IgD-negative memory B cell (primary cell): ENCODE measurements at regions not wholly inside any gene's neighbourhood (a gene's known extent, or its start where the extent isn't known, plus 50 kb on each side); places are given as distances from the start of the nearest gene placed in this dataset.
"Not testable (repeated sequence)": the region's sequence is repeated elsewhere in the genome, so short reads cannot be mapped to it uniquely, and the experiment has no call there.

Experiments used
- H3K27ac Mint-ChIP-seq, 3 donors: one replicate each; pipeline ENCODE4 v1.8.0; 2020 to 2022; ENCODE audit warnings: mild to moderate bottlenecking in 3 of 3, mixed read lengths in 3 of 3, moderate library complexity in 1 of 3
- H3K27me3 Mint-ChIP-seq: one replicate; pipeline ENCODE4 v1.8.0; 2021; ENCODE audit warnings: mixed read lengths
- H3K36me3 Mint-ChIP-seq: one replicate; pipeline ENCODE4 v1.8.0; 2020; ENCODE audit warnings: mild to moderate bottlenecking, mixed read lengths
- H3K4me1 Mint-ChIP-seq, 3 donors: one replicate each; pipeline ENCODE4 v1.8.0; 2020 to 2022; ENCODE audit warnings: mixed read lengths in 3 of 3, mild to moderate bottlenecking in 1 of 3
- H3K4me3 Mint-ChIP-seq, 4 donors: one replicate each; pipeline ENCODE4 v1.8.0; 2020 to 2022; ENCODE audit warnings: mild to moderate bottlenecking in 4 of 4, mixed read lengths in 4 of 4, moderate library complexity in 3 of 4
- H3K9me3 Mint-ChIP-seq, 3 donors: one replicate each; pipeline ENCODE4 v1.8.0; 2020 to 2021; ENCODE audit warnings: mixed read lengths in 3 of 3, mild to moderate bottlenecking in 1 of 3

DNA sequence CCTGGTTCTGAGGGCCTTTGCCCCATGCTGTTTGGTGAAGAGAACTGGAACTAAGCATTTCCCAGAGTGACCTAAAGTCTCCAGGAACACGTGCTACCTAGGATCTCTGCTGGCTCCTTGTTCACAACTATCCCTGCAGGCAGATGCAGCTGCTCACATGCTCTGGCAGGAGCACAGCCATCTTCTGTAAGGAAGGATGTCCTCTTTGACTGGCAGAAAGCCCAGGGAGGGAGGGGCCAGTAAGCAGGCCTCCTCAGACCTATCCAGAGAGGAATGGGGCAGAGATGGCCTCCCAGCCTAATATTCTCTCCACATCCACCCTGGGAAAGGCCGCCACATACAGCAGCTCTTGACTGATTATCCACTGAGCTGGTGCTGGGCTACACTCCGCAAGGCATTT, 142.8 kb upstream of the EOLA2 start:
- Mint-ChIP-seq H3K4me3 (no peak overlapping the region), H3K4me1 (peaks cover 0 to 2% (median 0%) of the 10 kb centered on the region in 3 donors), H3K27me3 (no peaks in the 10 kb centered on the region), H3K9me3 (no peaks in the 10 kb centered on the region), H3K27ac (no peak overlapping the region), H3K36me3 (no peaks in the 10 kb centered on the region)

DNA sequence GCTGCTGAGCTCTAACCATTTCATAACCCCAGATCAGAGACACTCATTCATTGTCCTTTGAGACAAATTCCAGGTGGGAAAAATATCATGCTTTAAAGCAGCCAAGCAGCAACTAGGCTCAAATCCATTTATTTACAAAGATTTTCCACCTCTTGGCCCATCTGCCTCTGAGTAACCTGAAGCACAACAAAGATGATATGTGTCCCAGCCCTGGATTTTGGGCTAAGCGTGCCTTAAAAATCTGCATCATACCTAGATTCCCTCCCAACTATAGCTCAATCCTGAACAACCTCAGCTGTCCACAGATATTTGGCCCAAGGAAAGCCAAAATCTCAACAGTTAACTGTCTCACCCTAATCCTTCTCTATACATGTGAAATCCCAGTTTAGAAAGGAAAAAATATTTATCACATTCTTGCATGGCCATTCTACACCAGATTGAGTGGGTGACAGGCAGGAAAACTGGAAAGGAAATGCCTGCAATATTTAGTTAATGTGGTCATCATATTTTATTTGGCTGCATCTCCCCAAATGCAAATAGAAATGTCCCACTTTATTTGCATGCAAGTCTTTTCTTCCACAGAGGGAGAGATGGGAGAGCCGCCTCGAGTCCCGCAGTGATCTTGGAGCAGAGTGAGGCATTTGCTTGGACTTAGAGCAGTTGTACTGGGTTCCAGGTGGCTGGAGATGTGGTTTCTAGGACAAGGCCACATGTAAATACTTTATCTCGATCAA, 146.4 kb upstream of the EOLA2 start:
- Mint-ChIP-seq H3K36me3 (no peaks in the 10 kb centered on the region), H3K9me3 (peaks cover 0 to 1% (median 0%) of the 10 kb centered on the region in 3 donors)

DNA sequence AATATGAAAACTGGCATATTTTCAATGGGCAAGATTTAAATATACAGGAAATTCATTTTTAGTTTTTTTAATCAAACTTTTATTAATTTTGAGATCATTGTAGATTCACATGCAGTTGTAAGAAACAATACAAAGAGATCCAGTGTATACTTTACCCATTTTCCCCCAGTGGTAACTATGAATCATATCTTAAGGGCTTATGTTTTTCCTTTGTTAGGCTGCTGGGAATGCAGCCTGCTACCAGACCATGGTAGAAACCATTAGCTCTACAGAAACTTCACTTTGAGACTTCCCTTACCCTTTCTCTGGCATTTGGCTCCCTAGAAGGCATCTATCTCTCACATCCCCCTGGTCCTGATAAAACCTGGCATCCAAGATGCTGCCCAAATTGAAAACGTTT, 147.6 kb upstream of the EOLA2 start:
- H3K27me3 Mint-ChIP-seq = no peaks in the 10 kb centered on the region
- no peak overlapping the region for H3K27ac Mint-ChIP-seq
- H3K4me3 Mint-ChIP-seq = no peak overlapping the region
- H3K4me1 Mint-ChIP-seq = peaks cover 0 to 2% (median 0%) of the 10 kb centered on the region in 3 donors
- H3K9me3 Mint-ChIP-seq = peaks cover 0 to 1% (median 0%) of the 10 kb centered on the region in 3 donors
- no peaks in the 10 kb centered on the region for H3K36me3 Mint-ChIP-seq

More for the DNA sequence above, 146.4 kb upstream of the EOLA2 start:
- Mint-ChIP-seq H3K27ac (no peak overlapping the region), H3K4me1 (peaks cover 0 to 2% (median 0%) of the 10 kb centered on the region in 3 donors), H3K4me3 (no peak overlapping the region), H3K27me3 (no peaks in the 10 kb centered on the region)

DNA sequence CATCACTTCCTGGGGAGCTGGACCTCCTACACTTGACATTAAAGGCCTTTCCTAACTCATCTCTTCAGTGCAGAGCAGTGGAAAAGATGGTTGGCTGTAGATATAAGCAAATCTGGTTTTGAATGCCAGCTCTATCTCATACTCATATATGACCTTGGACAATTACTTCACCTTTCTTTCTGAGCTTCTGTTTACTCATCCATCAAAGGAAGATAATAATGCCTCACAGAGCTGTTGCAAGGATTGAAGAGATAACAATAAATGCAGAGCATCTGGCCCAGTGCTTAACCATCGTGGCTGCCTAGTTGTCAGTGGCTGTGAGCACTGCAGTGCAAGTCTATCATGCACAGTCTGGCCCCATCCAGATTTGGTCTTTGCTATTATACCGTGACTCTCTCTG, 148.1 kb upstream of the EOLA2 start:
- Mint-ChIP-seq H3K9me3 (peaks cover 0 to 1% (median under 1%) of the 10 kb centered on the region in 3 donors), H3K27ac (no peak overlapping the region), H3K27me3 (peaks cover 2% of the 10 kb centered on the region), H3K36me3 (no peaks in the 10 kb centered on the region), H3K4me3 (no peak overlapping the region), H3K4me1 (peaks cover 0 to 2% (median 0%) of the 10 kb centered on the region in 3 donors)

DNA sequence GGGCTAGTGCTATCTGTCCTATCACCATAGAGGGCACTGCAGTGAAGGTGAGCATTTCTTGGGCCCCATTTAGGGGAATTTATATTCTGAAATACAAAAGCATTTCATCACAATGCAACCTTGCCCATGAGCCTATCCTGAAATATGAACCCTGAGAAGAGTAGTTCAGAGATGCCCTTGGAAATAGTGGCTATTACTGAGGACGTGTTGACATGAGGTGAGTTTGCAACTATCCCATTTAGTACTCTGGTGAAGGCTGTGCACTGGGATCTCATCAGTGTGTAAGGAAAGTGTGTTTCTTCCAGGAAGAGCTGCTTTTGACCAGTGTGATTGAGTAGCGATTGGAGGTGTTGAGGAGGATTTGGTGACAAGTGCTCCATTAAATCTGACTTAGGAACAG, 149.3 kb upstream of the EOLA2 start:
- H3K27ac Mint-ChIP-seq = no peak overlapping the region
- peaks cover 0 to 2% (median 0%) of the 10 kb centered on the region in 3 donors for H3K4me1 Mint-ChIP-seq
- no peak overlapping the region for H3K4me3 Mint-ChIP-seq
- H3K9me3 Mint-ChIP-seq = peaks cover 0 to 4% (median 1%) of the 10 kb centered on the region in 3 donors
- H3K27me3 Mint-ChIP-seq = peaks cover 3% of the 10 kb centered on the region
- no peaks in the 10 kb centered on the region for H3K36me3 Mint-ChIP-seq

DNA sequence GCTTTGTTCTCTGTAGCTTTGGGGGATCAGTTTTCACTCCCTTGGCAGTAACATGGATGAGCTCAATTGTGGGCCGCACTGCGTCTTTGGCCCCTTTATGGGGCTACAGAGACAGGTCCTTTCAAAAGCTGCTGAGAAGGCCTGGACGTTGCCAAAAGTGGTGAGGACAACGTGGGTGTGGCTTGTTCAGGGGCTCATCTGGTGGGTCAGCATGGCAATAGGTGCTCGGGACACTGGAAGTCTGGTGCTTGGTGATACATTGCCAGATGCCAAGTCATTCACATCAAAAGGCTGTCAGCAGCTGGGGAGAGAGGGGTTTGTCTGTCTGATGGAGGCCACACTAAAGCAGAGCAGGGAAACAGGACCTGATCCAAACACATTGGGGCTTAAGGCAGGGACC, 149.8 kb upstream of the EOLA2 start:
- peaks cover 3% of the 10 kb centered on the region for H3K27me3 Mint-ChIP-seq

DNA sequence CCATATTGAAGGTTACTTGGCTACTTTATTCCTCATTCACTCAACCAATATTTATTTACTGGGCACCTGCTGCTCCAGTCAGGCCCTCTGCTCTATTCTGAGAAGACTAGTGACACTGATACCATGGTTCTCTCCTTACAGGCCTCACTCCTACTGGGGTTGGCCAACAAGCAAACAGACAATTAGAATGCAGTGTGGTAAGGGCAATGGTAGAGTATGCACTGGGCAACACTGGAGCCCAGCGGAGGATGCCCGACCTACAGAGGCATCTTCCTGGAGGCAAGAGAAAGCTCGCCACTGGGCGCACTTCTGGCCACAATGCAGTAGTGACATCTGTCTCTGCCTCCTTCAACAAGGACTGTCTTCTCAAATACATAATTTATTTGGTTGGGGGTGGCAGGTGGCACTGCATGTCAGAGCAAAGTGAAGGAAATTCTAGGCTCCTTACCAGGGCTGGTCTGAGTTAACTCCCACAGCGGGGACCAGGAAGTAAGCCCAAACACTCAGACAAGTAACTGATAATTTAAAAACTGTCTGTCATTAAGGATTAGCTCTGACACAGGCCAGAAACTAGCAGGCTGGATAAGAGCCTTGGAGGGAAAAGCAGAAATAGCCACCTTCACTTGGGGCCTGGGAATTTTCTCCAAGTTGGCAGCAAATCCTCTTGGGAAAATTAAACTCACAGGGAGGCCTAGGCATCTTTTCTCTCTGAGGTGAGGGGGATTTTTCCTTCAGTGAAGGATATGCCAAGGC, 150.7 kb upstream of the EOLA2 start:
- H3K9me3 Mint-ChIP-seq = peaks cover 0 to 4% (median 1%) of the 10 kb centered on the region in 3 donors
- H3K4me1 Mint-ChIP-seq = no peaks in the 10 kb centered on the region

More for the DNA sequence above, 149.8 kb upstream of the EOLA2 start:
- Mint-ChIP-seq H3K27ac (no peak overlapping the region), H3K9me3 (peaks cover 0 to 4% (median 1%) of the 10 kb centered on the region in 3 donors), H3K36me3 (peaks cover 2% of the 10 kb centered on the region), H3K4me3 (no peak overlapping the region), H3K4me1 (peaks cover 0 to 2% (median 0%) of the 10 kb centered on the region in 3 donors)

DNA sequence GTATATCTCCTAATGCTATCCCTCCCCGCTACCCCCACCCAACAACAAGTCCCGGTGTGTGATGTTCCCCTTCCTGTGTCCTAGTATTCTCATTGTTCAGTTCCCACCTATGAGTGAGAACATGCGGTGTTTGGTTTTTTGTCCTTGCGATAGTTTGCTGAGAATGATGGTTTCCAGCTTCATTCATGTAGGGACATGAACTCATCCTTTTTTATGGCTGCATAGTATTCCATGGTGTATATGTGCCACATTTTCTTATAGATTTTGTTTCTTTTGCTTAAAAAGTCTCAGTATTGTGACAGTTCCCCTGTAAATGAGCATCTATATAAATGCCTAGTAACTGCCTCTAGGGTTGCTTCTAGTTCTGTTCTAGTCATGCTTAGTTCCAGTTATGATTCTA, 153.0 kb upstream of the EOLA2 start:
- not testable (repeated sequence) for H3K36me3 Mint-ChIP-seq, H3K4me1 Mint-ChIP-seq

More for the DNA sequence above, 150.7 kb upstream of the EOLA2 start:
- Mint-ChIP-seq H3K27me3 (peaks cover 5% of the 10 kb centered on the region), H3K27ac (no peak overlapping the region), H3K4me3 (no peak overlapping the region), H3K36me3 (peaks cover 2% of the 10 kb centered on the region)

DNA sequence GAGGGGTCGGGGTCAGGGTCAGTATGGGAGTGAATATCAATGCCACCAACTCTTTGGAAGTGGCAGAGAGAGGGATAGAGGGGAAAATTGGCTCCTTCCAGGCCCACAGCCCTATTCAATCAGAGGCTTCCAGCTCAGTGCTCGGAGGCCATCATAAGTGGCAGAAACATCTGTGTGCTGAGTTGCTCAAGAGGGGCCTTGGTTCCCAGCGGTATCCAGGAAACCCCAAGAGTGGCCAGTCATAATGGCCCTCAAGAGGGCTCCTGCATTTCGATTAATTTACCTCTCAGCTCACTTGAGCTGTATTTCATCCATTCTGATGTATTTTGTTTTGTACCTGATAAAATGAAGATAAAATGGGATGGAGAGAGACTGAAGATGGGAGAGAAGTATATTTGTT, 154.3 kb upstream of the EOLA2 start:
- peaks cover 0 to 4% (median 0%) of the 10 kb centered on the region in 3 donors for H3K9me3 Mint-ChIP-seq
- no peak overlapping the region for H3K4me3 Mint-ChIP-seq
- peaks cover 5% of the 10 kb centered on the region for H3K27me3 Mint-ChIP-seq
- peaks cover 2% of the 10 kb centered on the region for H3K36me3 Mint-ChIP-seq
- peak overlapping the region in 1 of 3 donors; percentile 57 for H3K27ac Mint-ChIP-seq
- H3K4me1 Mint-ChIP-seq = no peaks in the 10 kb centered on the region

More for the DNA sequence above, 153.0 kb upstream of the EOLA2 start:
- H3K27me3 Mint-ChIP-seq, H3K27ac Mint-ChIP-seq, H3K9me3 Mint-ChIP-seq, H3K4me3 Mint-ChIP-seq: not testable (repeated sequence)

DNA sequence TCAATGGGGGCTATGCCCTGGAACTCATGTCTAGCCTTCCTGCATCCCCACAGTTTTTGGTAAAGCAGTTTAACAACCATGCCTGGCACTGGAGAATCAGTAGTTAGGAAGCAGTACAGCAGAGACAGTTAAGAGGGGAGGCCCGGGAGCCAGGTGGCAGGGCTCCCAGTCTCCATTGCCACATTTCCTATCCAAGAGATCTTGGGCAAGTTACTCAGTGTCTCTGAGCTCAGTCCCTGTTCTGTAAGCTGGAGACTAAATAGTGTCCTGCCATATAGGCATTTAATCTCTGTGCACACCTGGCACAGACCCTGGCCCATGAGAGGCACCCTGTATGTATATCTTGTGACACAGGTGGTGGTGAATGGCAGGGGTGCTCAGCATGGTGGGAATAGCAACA, 156.1 kb upstream of the EOLA2 start:
- H3K27me3 Mint-ChIP-seq = peaks cover 5% of the 10 kb centered on the region
- H3K27ac Mint-ChIP-seq = no peak overlapping the region
- H3K9me3 Mint-ChIP-seq = peaks cover 0 to 4% (median 3%) of the 10 kb centered on the region in 3 donors
- H3K4me3 Mint-ChIP-seq = no peak overlapping the region
- H3K36me3 Mint-ChIP-seq = peaks cover 2% of the 10 kb centered on the region
- no peaks in the 10 kb centered on the region for H3K4me1 Mint-ChIP-seq

DNA sequence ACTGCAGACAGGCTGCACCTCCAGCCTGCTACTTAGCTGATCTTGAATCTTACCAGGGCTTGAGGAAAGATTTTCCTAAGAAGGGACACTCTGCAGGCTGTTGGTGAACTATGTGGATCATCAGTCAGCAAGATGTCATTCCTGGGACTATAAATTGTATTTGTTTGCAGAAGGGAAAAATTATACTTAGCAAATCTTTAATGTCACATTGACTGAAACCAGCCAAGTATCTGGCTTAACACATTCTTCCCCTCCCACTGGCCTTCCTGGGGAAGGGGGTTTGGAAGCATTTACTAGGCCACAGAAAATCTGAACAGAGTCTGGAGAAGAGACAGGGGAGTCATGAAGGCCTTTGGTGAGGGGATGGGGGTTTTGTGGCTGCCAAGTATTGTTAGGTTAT, 156.7 kb upstream of the EOLA2 start:
- H3K27me3 Mint-ChIP-seq = peaks cover 5% of the 10 kb centered on the region
- no peak overlapping the region for H3K27ac Mint-ChIP-seq
- peaks cover 2% of the 10 kb centered on the region for H3K36me3 Mint-ChIP-seq
- peaks cover 0 to 4% (median 3%) of the 10 kb centered on the region in 3 donors for H3K9me3 Mint-ChIP-seq
- H3K4me1 Mint-ChIP-seq = no peaks in the 10 kb centered on the region
- H3K4me3 Mint-ChIP-seq = no peak overlapping the region

DNA sequence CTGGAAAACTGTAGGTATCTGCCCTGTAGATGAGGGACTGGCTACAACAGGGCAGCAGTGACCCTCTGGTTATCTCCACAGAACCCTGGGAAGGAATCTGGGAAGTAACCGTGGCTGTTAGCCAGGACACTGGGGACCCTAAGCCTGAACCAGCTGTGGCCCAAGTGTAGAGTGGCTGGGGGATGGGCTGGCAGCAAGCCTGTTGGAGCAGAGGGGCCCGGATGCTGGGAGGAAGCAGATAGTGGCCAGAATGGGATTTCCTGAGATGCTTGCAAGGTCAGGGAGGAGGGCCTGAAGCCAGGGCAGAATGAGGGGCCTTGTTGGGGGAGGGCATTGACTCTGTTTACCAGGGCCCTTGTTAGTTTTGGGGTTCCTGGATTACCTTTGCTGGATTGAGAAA, 161.0 kb upstream of the EOLA2 start:
- Mint-ChIP-seq H3K36me3 (no peaks in the 10 kb centered on the region), H3K27me3 (no peaks in the 10 kb centered on the region), H3K27ac (no peak overlapping the region), H3K9me3 (peaks cover 2 to 7% (median 5%) of the 10 kb centered on the region in 3 donors), H3K4me1 (no peaks in the 10 kb centered on the region), H3K4me3 (no peak overlapping the region)

DNA sequence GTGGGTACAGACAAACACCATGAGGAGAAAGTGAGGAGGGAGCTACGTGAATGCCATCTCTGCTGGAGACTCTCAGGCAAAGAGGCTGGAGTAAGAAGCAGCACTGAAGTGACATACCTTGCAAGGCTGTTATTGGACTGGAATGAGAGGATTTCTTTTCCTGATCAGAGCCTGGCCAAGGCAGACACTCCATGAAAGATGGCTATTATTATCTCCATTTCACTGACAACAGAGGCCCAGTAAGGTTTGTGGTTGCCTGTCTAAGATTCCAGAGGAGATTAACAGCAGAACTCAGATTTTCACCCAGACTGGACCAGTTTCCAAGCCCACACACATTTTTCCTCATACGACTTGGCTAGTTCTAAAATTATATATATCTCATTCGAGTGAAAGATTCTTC, 162.0 kb upstream of the EOLA2 start:
- Mint-ChIP-seq H3K4me1 (no peaks in the 10 kb centered on the region), H3K9me3 (peaks cover 2 to 7% (median 5%) of the 10 kb centered on the region in 3 donors), H3K36me3 (no peaks in the 10 kb centered on the region), H3K4me3 (no peak overlapping the region), H3K27ac (no peak overlapping the region), H3K27me3 (no peaks in the 10 kb centered on the region)

DNA sequence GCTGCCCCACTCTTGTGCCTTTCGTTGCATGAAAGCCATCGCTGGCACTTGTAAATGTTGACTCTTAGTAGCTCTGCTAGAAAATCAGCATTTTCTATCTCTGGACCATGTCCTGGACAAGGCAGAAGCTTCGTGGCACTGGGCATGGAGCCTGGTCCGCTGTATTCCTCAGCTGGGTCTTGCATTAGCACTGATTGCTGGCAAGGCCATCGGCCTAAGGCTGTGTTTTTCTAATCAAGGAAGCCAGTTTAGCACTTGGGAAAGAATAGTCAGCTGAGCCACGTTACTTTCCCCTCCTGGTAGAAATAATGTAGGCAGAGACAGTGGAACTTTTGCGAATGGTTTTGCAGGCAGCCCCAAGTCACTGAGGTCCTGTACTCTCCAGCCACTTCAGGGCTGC, 180.2 kb upstream of the EOLA2 start:
- Mint-ChIP-seq H3K36me3 (no peaks in the 10 kb centered on the region), H3K9me3 (peaks cover 0 to 1% (median 0%) of the 10 kb centered on the region in 3 donors), H3K4me3 (no peak overlapping the region), H3K27ac (no peak overlapping the region), H3K4me1 (no peaks in the 10 kb centered on the region), H3K27me3 (peaks cover 22% of the 10 kb centered on the region)

DNA sequence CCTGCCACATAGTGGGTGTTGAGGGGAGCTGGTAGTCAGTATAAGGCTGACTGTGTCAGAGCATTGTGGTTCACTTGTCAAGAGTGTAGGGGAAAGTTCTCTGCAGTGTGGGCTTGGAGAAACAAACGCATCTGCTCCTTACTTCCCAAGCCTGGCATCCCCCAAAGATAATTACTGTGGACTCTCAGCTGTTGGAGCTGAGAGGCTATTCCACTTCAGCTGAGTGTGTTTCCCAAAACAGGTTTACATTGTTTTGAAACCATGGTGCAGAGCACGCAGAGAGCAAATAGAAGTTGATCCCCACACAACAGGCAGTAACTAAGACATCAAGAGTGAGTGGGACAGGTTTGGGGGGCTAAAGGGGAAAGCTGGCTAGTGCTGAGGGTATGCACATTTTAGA, 181.0 kb upstream of the EOLA2 start:
- Mint-ChIP-seq H3K27ac (no peak overlapping the region), H3K4me3 (no peak overlapping the region), H3K9me3 (peaks cover 0 to 1% (median 0%) of the 10 kb centered on the region in 3 donors), H3K4me1 (no peaks in the 10 kb centered on the region), H3K27me3 (peaks cover 22% of the 10 kb centered on the region), H3K36me3 (no peaks in the 10 kb centered on the region)
